ENCODE measurements at regions not wholly inside any gene's neighbourhood (a gene's known extent, or its start where the extent isn't known, plus 50 kb on each side); places are given as distances from the start of the nearest gene placed in this dataset.

GRCh38 chr10:83427101-83427500 is 712.2 kb upstream of the GHITM start:
- TF ChIP-seq CTCF (IDR thresholded peaks at IDR 0.05; ENCODE audit: insufficient read depth, low read length, poor library complexity, severe bottlenecking), result no peak
- no peak for TF ChIP-seq EZH2phosphoT487 (conservative IDR thresholded peaks at IDR 0.05; ENCODE audit: low read length)

Measured in SU-DHL-6 (cell line).